ENCODE measurements at regions not wholly inside any gene's neighbourhood (a gene's known extent, or its start where the extent isn't known, plus 50 kb on each side); places are given as distances from the start of the nearest gene placed in this dataset.
"Not testable (repeated sequence)": the region's sequence is repeated elsewhere in the genome, so short reads cannot be mapped to it uniquely, and the experiment has no call there.

- no peak for TF ChIP-seq CTCF (IDR thresholded peaks at IDR 0.05; ENCODE audit: control insufficient read depth, insufficient read depth, low read depth, low read length, missing control alignments)
- H3K4me3 ChIP-seq (ENCODE audit: control insufficient read depth, low read depth, low read length) = no peak overlapping the region
- no peak for DNase-seq (ENCODE audit: low read depth)
These were observed 488.9 kb upstream of the SOX11 start for GRCh38 chr2:5203134-5203755.

- not testable (repeated sequence) for H3K4me3 ChIP-seq (ENCODE audit: control insufficient read depth, low read depth, low read length); DNase-seq (ENCODE audit: low read depth)
These were observed 485.4 kb upstream of the SOX11 start for GRCh38 chr2:5206742-5207141.

- H3K4me3 ChIP-seq (ENCODE audit: control insufficient read depth, low read depth, low read length) = no peak overlapping the region
- no peak for DNase-seq (ENCODE audit: low read depth)
- no peak for TF ChIP-seq CTCF (IDR thresholded peaks at IDR 0.05; ENCODE audit: control insufficient read depth, insufficient read depth, low read depth, low read length, missing control alignments)
These were observed 476.1 kb upstream of the SOX11 start for GRCh38 chr2:5215989-5216607.

GRCh38 chr2:5227062-5227699, 465.0 kb upstream of the SOX11 start:
- no peak for TF ChIP-seq CTCF (IDR thresholded peaks at IDR 0.05; ENCODE audit: control insufficient read depth, insufficient read depth, low read depth, low read length, missing control alignments)
- no peak for DNase-seq (ENCODE audit: low read depth)
- H3K4me3 ChIP-seq (ENCODE audit: control insufficient read depth, low read depth, low read length) = no peak overlapping the region

GRCh38 chr2:5229574-5229973, 462.6 kb upstream of the SOX11 start:
- no peak for TF ChIP-seq CTCF (IDR thresholded peaks at IDR 0.05; ENCODE audit: control insufficient read depth, insufficient read depth, low read depth, low read length, missing control alignments)
- H3K4me3 ChIP-seq (ENCODE audit: control insufficient read depth, low read depth, low read length) = no peak overlapping the region
- DNase-seq (ENCODE audit: low read depth) = no peak

- TF ChIP-seq CTCF (IDR thresholded peaks at IDR 0.05; ENCODE audit: control insufficient read depth, insufficient read depth, low read depth, low read length, missing control alignments) = no peak
- no peak for DNase-seq (ENCODE audit: low read depth)
- H3K4me3 ChIP-seq (ENCODE audit: control insufficient read depth, low read depth, low read length) = no peak overlapping the region
These were observed 461.7 kb upstream of the SOX11 start for GRCh38 chr2:5230444-5230843.

- H3K4me3 ChIP-seq (ENCODE audit: control insufficient read depth, low read depth, low read length) = no peak overlapping the region
- no peak for TF ChIP-seq CTCF (IDR thresholded peaks at IDR 0.05; ENCODE audit: control insufficient read depth, insufficient read depth, low read depth, low read length, missing control alignments)
- DNase-seq (ENCODE audit: low read depth) = no peak
These were observed 461.3 kb upstream of the SOX11 start for GRCh38 chr2:5230855-5231254.
